ENCODE measurements at regions not wholly inside any gene's neighbourhood (a gene's known extent, or its start where the extent isn't known, plus 50 kb on each side); places are given as distances from the start of the nearest gene placed in this dataset.

- Histone ChIP-seq H3K4me3 (ENCODE audit: insufficient read depth, low read depth, low read length) (no peak overlapping the region), H3K36me3 (ENCODE audit: control insufficient read depth, insufficient read depth, low read length) (no peaks in the 10 kb centered on the region), H2BK15ac (ENCODE audit: low read depth, low read length) (no peak overlapping the region), H3K23ac (ENCODE audit: low read depth, low read length) (no peak overlapping the region), H2AK5ac (ENCODE audit: low read depth, low read length) (no peak overlapping the region), H3K9me1 (ENCODE audit: insufficient read depth, low read length) (no peaks in the 10 kb centered on the region), H4K91ac (ENCODE audit: insufficient read depth, low read depth, low read length) (no peak overlapping the region), H3K14ac (replicated peaks; ENCODE audit: low read depth, low read length) (no peak overlapping the region), H3K9me3 (ENCODE audit: control insufficient read depth, insufficient read depth, low read length) (no peaks in the 10 kb centered on the region), H3K27ac (ENCODE audit: insufficient read depth, low read length) (no peak overlapping the region), H4K5ac (ENCODE audit: low read depth, low read length) (no peak overlapping the region), H3K4me1 (ENCODE audit: control insufficient read depth, insufficient read depth, low read length) (no peaks in the 10 kb centered on the region), H3K4me2 (ENCODE audit: low read depth, low read length) (no peak overlapping the region), H3K18ac (ENCODE audit: low read depth, low read length) (no peak overlapping the region), H3K9ac (ENCODE audit: low read depth, low read length) (no peak overlapping the region), H2BK5ac (ENCODE audit: low read depth, low read length, poor library complexity, severe bottlenecking) (no peak overlapping the region), H3K4ac (ENCODE audit: low read depth, low read length) (no peak overlapping the region), H2BK120ac (ENCODE audit: low read depth, low read length) (no peak overlapping the region), H2AFZ (replicated peaks; ENCODE audit: low read length, poor library complexity) (no peak overlapping the region), H3K27me3 (ENCODE audit: control insufficient read depth, insufficient read depth, low read length) (no peaks in the 10 kb centered on the region), H3K79me1 (ENCODE audit: low read depth in 1 of 2, low read length in 2 of 2) (no peaks in the 10 kb centered on the region), H4K8ac (ENCODE audit: low read depth in 2 of 2, low read length in 2 of 2) (no peak overlapping the region), H3K56ac (ENCODE audit: extremely low read depth, insufficient read depth, low read length) (no peak overlapping the region), H2BK20ac (ENCODE audit: low read depth, low read length) (no peak overlapping the region), H4K20me1 (ENCODE audit: insufficient read depth, low read length) (no peaks in the 10 kb centered on the region), H2AK9ac (replicated peaks; ENCODE audit: low read depth, low read length, poor library complexity) (no peak overlapping the region)
- ChIA-PET CTCF (no interaction called here), POLR2A (ENCODE audit: unreplicated experiment) (no interaction called here)
- BruUV-seq (replicated peaks): no TSS peak
- in situ Hi-C loops (cut with MboI; ENCODE audit: low sequenced_read_pairs): no loop called here
- TF ChIP-seq CHD1 (IDR thresholded peaks at IDR 0.05; ENCODE audit: low read depth, low read length) (no peak), RCOR1 (IDR thresholded peaks at IDR 0.05; ENCODE audit: insufficient replicate concordance, low read length) (no peak), NFE2L2 (IDR thresholded peaks at IDR 0.05; ENCODE audit: low read depth, low read length) (no peak), CTCF (conservative IDR thresholded peaks at IDR 0.05; ENCODE audit: low read depth, low read length) (no peak), MAFK (IDR thresholded peaks at IDR 0.05; ENCODE audit: low read depth, low read length) (peak; percentile 56), USF2 (IDR thresholded peaks at IDR 0.05; ENCODE audit: low read depth, low read length) (no peak)
- DNase-seq (no peak), ATAC-seq (ENCODE audit: low read depth) (no peak)
- intact Hi-C loops (cut with micrococcal nuclease): no loop called here
- dilution Hi-C loops (cut with HindIII; ENCODE audit: low sequenced_read_pairs, unreplicated experiment): no loop called here
- no CpG with 5 or more reads among the region's 1 CpG for WGBS, 2 experiments (ENCODE audit: extremely low coverage in 2 of 2, insufficient read length in 1 of 2)
Observed at GRCh38 chr13:62760724-62761123, 1345.1 kb upstream of the PCDH20 start.
